ENCODE measurements at regions not wholly inside any gene's neighbourhood (a gene's known extent, or its start where the extent isn't known, plus 50 kb on each side); places are given as distances from the start of the nearest gene placed in this dataset.

DNA sequence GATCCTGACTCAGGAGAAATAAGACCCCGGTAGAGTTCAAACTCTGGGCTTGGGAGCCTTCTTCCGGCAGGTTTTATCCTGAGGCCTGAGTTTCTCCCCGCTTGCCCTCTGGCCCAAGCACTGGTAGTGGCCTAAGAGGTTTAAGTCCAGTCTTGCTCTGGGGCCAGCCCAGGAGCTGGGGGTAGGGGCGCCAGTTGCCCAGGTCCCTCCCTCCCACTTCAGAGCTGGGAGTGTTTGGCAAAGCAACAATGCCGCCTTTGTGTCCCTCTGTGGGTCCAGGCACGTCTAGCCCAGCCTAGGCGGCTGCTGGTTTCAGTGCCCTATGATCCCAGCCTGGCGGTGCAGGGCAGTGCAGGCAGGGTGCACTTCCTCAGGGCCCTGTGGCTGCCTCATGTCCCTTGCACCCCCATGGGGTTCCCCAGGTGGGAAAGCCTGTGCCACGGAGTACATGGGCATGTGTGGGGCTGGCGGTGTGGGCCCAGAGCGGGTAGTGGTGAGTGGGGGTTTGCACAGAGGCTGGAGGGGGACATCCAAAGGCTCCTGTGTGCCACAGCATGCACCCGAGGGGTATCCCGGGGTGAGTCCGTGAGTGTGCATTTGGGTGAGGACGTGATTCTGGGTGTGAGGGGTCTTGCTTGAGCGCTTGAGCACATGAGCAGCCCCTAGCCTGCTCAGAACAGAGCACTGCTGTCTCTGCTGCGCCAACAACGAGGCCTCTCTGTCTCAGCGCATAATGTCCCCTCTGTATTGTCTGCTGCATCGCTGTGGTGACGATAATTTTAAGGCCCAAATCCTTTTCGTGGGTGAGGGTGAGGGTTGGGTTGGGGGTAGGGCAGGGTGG is 61.7 kb upstream of the PSD2 start:
- no peak for DNase-seq

- DNase-seq, result no peak
Observed at GRCh38 chr5:139734539-139734916, 61.1 kb upstream of the PSD2 start.

DNA sequence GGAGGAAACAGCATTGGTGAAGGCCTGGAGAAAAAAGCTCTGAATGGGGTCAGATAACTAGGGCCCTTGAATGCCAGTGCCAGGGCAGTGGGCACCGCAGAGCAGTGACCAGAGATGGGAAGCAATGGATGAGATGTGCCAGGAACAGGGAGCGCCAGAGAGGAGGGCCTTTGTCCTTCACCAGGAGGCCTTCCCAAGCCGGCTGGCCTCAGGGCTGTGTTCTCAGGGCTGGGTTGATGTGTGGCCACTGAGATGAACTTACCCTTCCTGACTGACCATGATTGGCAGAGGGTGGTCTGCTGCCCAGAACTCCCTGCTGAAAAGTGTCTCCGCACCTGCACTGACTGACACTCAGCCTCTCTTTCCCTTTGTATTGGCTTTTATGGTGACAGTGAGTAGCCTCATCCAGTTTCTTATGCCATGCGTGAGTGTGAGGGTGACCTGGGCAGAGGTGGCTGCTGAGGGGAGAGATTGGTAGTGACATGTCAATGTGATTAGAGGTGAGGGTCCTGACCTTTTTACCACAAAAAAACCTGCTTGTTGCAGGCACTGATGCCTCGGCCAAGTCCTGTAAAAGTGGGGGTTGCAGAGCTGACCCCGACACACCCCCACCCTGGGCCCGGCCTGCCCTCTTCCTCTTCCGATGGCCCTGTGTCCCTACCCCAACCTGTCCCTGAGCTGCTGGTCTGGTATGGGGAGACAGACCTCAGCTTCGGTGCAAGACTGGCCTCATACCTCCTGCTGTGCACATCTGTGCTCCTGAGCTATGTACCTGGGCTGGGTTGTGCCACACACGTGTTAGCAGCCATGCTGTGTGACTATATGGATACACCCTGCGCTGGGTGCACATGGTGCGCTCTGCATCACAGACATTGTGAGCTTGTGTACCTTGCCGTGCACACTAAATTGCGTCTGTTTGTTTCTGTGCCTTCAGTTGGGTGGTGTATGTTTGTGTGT is 57.1 kb upstream of the PSD2 start:
- DNase-seq, result no peak

- DNase-seq, result no peak
Observed at GRCh38 chr5:139739150-139739974, 56.2 kb upstream of the PSD2 start.

GRCh38 chr5:139740138-139740991 is 55.2 kb upstream of the PSD2 start:
- no peak for DNase-seq

- DNase-seq, result no peak
Observed at GRCh38 chr5:139740992-139741672, 54.5 kb upstream of the PSD2 start.

DNA sequence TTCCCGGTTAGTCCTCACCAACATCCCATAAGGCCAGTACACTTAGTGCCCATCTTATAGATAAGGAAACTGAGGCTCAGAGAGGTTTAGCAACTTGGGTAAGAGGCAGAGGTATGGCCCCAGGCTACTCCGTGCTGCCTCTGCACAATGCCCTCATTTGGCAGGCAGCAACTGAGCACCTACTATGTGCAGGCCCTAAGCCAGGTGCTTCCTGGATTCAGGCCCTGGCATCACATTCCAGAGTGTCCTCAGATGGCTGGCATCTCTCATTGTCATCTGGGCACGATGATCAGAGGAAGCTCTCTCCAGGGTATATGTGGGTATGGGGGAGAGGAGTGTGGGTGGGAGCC is 53.8 kb upstream of the PSD2 start:
- DNase-seq, result no peak

DNA sequence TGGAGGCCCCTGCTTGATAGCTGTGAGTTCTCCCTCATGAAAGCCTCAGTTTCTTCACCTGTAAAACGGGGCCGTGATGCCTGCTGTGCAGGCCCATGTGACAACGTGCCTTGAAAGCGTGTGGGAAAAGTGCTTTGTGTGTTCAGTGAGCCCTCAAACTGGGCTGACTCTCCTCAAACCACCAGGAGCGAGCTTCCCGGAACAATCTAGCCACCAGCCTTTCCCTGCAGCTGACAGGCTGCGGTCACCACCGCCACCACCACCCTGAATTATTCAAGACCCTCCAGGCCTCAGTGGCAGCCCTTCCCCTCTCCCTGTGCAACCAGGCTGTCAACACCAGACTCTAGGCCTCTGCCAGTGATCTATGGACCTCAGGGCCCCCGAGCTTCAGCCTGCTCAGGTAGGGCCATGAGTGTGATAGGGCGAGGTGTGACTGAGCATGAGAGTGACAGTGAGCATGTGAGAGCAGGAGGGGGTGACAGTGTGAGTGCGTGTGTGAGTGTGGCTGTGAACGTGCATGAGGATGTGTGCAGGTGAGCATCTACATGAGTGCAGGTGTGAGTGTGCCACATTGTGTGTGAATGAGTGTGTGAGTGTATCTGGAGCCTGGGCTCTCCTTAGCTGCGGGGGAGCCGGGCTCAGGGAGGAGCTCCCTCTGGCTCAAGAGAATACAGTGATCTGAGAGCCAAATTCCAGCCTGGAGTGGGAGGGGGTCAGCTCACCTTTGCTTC is 53.3 kb upstream of the PSD2 start:
- no peak for DNase-seq

DNA sequence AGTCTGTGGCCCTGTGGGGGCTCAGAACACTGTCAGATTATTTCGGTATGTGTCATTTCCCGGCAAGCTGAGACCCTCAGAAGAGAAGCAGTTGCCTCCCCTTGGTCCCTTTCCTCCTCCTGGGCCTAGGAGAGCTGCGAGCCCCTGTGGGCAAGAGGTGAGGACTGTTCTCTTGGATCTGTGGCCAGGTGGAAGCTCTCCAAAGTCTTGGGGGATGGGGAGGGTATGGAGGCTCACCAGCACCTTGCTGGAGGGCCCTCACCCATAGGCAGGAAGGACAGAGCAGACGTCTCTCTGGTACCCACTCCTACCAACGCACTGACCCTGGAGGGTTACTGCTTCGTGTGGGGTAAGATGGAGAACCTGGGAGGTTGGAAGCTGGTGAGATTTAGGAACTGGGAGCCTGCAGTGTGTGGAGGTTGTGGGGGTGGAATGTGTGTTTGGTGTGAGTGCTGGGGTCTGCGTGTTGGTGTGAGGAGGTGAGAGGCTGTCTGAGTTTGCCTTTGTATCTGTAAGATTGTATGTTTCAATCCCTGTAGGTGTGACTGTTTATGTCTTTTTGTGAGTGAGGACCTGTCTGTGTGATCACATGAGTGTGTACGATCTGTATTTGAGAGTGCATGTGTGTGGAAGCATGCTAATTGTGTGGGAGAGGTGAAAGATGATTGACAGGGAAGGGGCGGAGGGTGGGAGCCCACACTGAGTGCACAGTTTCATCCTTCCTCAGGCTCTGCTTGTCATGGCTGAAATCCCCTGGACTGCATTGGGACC is 52.4 kb upstream of the PSD2 start:
- no peak for DNase-seq

GRCh38 chr5:139743804-139744203 is 51.8 kb upstream of the PSD2 start:
- no peak for DNase-seq

DNA sequence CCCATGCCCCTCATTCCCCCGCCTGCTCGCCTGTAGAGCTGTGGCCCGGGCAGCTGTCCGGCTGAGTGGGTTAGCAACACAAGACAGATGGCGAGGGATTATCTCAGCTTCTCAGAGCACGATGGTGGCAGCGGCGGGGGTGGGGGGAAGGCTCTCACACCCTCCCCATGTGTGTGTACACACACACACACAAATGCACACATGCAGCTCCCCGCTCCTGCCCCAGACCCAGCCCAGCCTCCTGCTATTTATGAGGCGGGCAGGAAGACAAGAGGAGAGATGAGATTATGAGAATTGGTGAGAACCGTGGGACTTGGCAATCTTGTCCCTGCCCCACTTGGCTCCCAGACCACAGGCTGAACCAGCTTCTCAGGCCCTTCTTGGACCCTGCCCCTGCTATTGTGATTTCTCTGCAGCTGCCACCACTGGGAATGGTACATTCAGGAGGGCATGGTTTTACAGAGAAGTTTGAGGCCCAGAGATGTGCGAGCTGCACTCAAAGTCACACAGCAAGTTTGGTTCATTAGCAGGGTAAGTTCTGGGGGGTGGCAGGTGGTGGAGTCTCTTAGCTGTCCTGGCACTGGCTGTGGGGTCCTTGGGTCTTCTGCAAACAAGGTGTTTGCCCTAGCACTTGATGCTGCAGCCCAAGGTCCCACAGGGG is 51.0 kb upstream of the PSD2 start:
- DNase-seq, result no peak

GRCh38 chr5:139745132-139745799 is 50.3 kb upstream of the PSD2 start:
- no peak for DNase-seq

DNA sequence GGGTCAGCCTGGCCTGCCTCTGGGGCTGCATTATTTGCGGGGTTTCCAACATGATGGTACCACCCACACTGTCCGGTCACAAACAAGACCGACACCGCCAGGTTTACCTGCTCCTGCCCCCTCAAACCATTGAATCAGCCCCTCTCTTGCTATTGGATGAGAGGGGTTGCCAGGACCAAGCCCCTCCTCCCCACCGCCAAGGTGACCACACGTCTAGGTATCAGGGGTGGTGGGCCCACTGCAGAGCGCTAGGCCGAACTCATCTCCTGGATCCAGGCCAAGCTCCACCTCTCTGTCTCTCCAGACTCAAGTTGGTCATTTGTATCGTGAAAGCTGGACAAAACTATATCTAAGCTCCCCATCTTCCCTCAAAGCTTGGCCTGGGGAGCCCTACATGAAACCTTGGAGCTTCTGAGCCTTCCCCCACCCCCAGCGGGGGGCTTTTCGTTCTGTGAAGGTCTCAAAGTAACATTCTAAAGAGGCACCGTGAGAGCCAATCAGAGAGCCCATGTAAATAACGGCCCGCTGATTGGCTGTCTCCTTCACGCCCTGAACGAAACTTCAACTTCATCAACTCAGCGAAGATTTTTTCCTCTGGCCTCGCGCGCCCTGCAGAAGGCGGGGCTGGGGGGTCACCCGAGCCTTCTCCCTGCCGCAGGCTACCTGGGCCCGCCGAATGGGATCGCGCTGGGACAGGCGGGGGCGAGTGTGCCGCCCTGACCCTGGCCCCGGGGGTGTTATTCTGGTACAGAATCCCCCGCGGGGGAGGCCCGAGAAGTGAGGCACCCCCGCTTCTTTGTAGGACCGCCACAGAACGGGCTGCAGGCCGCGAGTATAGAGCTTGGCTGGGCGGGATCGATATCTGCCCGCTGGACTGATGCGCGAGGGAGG is 49.6 kb upstream of the PSD2 start:
- peak; percentile 63 for DNase-seq
